ENCODE measurements at regions not wholly inside any gene's neighbourhood (a gene's known extent, or its start where the extent isn't known, plus 50 kb on each side); places are given as distances from the start of the nearest gene placed in this dataset.

GRCh38 chr6:4509506-4509905 is 266.7 kb upstream of the CDYL start:
- no peak for TF ChIP-seq ZNF263 (CRISPR knock-in tag; IDR thresholded peaks at IDR 0.05; ENCODE audit: borderline replicate concordance)
- TF ChIP-seq SNAPC5 (CRISPR knock-in tag; IDR thresholded peaks at IDR 0.05), result no peak
- TF ChIP-seq ZNF274 (IDR thresholded peaks at IDR 0.05; ENCODE audit: borderline replicate concordance, low read depth, low read length), result no peak
- no peak for TF ChIP-seq ZNF146 (CRISPR knock-in tag; IDR thresholded peaks at IDR 0.05; ENCODE audit: unreplicated experiment)
- no peak for TF ChIP-seq KAT7 (CRISPR knock-in tag; IDR thresholded peaks at IDR 0.05; ENCODE audit: borderline replicate concordance)
- TF ChIP-seq SMARCB1 (IDR thresholded peaks at IDR 0.05; ENCODE audit: insufficient read length, low read depth), result no peak
- TF ChIP-seq ZBTB40 (IDR thresholded peaks at IDR 0.05), result no peak
- TF ChIP-seq ZBTB40 (CRISPR knock-in tag; IDR thresholded peaks at IDR 0.05), result no peak
- TF ChIP-seq RAD51 (IDR thresholded peaks at IDR 0.05; ENCODE audit: borderline replicate concordance, low read depth), result no peak

Data from K562 (cell line).